HuH-7 (cell line): ENCODE measurements at regions not wholly inside any gene's neighbourhood (a gene's known extent, or its start where the extent isn't known, plus 50 kb on each side); places are given as distances from the start of the nearest gene placed in this dataset.

Experiments
- DNase-seq: peaks from one replicate; pipeline ENCODE4 v3.0.0; 2011; ENCODE audit warnings: low spot score

DNA sequence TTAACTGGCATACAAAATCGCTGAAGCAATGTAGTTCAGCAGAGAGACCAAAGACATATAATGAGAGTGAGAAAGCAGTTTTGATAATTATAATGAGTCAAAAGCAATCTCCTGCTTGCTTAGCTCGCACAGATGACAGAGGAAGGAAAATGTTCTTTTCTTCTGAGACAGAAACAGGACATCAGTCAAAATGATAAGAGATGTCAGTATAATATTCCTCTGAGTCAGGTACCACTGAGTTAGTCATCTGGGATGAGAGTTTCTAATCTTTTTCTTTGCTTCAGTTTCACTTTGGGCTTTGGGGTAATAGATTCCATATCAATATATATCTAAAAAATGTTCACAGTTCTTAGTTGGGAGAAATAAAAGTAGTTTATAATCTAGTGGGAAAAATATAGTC is 387.2 kb downstream of the PCDH7 start:
- no peak for DNase-seq

DNA sequence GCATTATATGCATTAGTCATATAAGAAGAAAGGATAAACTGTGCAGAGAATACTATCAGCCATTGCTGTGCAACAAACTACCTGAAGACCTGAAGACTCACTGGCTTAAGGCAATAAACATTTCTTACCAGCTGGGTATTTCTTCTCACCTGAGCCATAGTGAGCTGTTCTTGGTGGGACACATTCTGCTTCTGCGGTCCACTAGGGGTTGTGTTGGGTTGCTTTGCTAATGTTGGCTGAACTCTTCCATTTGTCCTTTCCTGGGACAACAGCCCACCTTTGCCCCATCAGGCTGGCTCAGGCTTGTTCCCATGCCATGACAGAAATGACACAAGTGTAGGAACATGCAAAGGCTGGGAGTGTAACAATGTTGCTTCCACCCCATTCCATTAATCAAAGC is 388.6 kb downstream of the PCDH7 start:
- DNase-seq = no peak

DNA sequence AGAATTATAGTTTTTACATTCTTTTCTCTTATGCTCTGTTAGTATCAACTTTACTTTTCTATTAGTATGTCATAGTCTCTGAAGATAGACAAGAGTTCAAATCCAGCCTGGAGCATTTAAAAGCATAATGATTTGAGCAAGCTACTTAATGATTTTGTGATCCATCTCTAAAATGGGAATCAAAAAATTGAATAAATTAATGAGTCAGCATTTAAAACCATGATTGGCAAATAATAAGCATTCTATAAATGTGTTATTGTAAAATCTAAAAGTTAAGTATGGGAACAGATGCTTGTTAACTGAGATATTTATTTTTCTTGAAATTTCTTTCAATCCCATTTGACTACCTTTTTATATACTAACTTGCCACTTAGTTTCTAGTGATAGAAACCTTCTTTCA is 391.6 kb downstream of the PCDH7 start:
- DNase-seq = no peak

DNA sequence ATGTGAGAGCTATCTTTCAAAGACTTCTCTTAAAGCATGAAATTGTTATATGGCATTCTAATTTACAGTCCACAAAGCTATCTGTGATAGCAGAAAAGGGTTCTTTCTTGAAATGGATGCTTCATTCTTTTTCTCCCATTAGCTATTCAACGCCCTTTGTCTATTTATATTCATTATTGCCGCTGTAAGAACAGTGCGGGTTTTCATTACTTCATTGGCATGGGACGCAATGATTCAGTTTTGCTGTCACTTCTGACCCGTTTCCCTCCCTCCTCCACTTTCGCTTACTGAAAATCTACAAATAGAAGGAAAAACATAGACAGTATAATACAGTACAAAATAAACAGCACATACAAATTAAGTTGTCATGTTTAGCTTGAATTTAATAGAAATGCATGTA is 394.6 kb downstream of the PCDH7 start:
- DNase-seq = no peak

DNA sequence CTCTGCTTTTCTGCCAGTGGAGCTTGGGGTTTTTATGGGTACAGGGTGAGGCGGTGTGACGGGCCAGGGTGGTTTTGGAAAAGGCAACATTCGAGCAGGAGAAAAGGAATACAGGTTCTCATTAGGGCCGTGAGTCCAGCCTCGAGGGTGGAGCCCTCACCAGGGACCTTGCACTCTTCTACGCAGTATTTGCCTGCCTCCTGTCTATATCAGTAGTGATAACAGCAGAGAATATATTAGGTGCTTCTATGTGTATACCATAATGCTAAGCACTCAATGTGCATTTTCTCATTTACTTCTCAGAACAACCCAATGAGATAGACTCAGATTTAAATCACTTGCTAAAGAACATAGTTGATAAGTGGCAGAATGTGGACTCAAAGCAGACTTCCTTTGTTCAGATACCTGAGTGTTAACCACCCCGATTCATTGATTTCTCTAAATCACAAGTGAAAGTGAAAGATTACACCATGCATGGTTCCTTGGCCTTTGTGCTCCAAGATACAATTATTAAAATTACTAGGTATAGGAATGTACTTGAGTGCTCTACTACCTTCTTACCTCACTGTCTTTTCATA is 403.9 kb downstream of the PCDH7 start:
- DNase-seq = no peak

DNA sequence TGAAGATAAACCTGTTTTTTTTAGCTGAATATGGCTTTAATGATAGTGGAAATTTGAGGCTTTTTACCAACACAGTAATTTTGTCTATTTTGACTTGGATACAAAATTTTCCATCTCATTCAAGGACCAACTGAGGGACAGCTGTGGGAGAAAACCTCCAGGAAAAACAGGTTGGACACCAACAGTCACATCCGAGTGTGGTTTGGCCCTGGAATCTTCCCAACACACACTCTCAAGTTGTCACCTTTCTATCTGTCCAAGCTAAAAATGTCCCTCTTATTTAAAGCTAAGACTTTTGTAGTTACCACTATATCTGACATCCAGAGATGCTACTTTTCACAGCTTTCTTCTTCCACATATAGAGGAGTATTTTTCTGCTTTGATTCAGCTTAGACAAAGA is 404.9 kb downstream of the PCDH7 start:
- DNase-seq = no peak

DNA sequence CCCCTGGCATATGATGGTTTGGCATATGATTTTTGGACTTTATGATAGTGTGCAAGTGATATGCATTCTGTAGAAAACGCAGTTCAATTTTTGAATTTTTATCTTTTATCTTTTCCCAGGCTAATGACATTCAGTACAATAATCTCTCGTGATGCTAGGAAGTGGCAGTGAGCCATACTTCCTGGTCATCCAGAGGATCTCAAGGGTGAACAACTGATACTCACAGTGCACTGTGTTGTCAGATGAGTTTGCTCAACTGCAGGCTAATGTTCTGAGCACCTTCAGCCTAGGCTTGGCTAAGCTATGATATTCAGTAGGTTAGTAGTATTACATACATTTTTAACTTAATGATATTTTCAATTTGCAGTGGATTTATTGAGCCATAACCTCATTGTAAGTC is 405.3 kb downstream of the PCDH7 start:
- DNase-seq = no peak

DNA sequence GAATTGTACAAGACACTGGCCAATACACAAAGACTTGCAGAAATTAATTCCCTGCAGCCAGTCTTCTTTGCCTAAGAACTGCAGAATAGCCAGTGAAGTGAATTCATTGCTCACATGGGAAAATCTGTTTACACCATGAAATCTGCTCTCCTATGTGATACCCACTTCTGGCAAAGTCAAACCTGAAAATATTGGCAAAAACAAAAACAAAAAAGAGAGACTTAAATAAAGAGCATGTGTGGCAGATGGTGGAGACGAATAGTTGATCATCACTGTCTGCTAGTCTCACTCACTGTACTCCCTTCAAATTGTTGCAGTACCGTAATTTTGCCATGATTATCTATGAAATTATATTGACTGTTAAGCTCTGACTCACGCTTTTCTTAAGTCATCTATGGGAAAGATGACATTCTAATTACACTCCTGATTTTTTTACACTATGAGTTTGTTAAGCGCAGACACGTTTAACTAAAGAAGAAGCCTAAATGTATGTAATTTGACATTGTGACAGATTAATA is 406.8 kb downstream of the PCDH7 start:
- DNase-seq = no peak

DNA sequence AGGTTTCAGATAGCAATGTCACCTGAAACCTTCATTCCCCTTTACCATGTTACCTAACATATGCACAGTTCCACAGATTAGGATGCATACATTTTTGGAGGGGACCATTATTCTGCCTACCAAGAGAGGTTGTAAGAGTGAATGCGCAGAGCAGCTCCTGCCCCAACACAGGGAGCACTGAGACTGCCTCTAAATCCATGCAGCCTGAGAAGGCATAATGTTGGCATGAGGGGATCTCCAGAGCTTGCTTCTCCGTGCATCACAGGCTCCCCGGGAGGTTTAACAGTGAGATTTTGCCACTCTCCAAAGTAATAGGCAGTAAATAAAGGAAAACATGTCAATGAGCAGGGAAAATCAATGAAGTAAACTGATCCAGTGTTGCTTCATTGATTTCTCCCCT is 410.8 kb downstream of the PCDH7 start:
- DNase-seq = no peak

DNA sequence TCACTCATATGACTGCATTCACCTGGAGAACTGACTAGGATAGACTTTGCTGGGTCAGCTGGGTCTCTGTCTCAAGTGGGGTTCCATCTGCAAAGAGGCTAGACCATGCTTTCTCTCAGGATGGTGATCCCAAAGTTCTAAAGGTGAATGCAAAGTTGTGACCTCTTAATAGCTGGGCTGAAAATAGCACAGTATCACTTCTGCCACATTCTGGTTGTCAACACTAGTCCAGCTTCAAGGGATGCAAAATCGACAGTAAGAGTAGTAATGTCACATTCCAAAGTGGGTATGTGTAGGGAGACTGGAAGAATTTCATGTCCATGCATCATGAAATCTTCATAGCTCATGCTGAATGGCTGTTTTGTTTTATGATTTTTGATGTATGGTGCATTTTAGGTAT is 414.6 kb downstream of the PCDH7 start:
- no peak for DNase-seq

DNA sequence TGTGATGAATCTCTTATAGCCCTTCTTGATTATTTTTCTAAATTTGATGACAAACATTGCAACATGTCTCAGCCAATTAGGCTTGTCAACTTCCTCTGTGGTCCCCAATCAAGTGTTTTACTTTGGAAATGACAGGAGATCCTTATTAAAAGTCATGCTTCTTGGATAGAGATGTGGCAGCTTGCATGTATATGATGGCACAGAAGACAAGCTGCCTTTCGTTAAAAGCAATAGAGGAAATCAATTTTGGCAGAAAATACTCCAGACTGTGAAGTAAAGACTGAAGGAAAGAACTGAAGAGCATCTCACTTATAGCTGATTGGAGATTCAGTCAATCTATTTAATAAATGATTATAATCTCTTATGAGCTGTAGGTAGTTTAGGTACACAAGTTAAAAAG is 419.6 kb downstream of the PCDH7 start:
- no peak for DNase-seq

DNA sequence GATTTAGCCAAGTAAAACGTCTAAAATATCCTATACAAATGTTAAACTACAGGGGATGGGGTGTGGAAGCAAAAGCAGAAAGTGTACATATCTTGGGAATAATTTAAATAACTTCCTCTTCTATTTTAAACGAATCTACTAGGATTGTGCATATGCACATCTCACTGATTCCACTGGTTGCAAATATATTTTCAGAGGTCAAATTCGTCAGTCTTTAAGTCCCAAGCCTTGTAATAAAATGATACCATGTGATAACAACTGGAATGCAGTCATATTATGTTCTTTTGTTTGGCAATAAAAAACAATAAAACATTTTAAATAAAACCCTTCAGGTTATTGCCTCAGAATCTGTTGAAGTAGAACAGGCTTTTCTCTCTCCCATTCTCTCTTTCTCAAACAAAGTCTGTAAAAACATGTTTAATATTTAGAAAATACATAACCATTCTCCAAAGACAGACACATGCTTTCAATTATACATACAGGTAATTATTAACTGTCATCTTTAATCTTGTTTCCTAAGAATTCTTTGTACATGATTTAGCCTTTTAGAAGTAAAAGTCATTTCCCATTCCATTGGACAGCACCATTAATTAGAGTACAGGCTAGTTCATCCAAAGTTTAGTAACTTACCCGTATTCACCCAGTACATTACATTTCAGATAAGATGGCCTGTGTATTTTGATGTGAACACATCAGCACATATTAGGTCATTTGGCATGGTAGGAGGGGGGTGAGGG is 421.1 kb downstream of the PCDH7 start:
- no peak for DNase-seq

DNA sequence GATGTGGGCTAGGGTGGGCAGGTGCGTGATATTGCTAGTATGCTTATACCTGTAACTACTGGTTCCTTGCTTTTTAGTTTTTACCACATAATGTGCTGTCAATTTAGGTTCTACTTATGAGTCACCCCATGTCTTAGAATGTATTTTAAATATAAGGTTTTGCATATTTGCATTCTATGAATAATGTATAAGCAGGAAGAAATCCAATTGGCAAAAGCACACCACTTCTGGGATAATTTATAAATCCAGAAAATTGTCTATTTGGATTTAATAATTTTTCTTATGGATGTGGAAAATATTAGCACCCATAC is 421.6 kb downstream of the PCDH7 start:
- no peak for DNase-seq

DNA sequence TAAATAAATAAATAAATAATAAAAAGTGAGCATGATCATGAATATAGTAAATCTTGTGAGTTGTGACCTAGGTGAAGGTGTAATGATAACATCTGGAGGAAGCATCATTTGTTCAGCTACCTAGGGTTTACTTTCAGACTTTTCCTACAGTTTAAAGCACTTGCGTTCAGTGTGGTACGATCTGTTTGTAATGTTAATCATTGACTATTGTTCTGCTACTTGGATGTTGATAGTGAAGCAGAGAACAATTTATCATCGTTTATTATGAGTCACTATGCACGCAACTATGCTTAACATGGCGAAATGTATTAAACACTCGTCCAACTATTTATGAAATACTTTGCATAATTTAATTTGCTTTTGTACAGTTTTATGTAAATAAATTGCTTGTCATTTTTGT is 426.2 kb downstream of the PCDH7 start:
- no peak for DNase-seq

DNA sequence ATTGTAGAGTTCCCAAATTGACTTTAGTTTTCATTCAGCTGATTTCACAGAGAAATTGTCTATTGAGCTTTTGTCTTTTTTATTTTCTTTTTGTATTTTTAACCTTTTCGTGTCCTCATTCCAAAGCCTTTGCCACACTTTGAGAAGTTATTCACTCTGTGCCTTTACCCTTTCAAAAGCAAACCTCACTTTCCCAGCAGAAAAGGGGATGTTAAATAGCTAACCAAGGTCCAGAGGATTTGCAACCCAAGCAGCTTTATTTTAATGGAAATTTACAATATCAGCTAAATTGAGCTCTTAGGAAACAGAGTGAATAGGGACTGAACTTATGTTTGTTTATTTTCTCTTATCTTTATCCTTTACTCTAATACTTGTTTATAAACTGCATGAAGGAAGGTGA is 428.8 kb downstream of the PCDH7 start:
- DNase-seq = no peak

DNA sequence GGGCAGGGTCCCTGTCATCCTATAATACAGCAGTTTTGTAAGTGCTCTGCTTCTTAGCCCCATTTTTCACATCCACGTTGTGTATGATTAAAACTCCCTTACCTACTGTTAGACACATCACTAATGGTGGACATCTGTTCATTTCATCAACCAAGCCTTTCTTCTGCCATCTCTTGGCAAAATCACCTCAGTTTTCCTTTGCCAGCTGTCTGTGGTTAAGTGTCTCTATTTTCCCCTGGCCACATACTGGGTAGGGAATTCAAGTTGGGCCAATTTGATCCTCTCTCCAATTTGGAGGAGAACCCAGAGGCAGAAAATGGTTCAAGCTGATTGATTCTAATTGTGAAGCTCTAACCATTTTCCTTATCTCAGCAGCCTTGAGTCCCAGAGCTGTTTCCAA is 436.1 kb downstream of the PCDH7 start:
- DNase-seq = no peak

DNA sequence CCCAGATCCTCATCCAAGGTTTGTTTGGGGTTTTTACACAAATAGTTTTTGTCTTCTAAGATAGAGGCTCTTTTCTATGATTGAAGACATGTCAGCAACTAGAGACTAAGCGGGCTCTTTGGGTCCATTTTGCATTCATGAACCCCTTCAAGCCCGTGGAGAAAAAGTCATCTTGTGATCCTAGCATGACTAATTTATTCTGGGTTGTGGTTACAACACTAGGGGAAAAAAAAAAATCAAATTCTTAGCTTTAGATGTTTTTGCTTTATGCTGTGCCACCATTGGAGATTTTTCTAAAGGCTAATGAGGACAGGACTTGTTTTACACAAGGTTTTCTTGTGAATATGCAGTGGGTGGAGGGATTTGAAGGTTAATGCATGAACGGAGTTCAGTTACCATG is 440.0 kb downstream of the PCDH7 start:
- DNase-seq = no peak

DNA sequence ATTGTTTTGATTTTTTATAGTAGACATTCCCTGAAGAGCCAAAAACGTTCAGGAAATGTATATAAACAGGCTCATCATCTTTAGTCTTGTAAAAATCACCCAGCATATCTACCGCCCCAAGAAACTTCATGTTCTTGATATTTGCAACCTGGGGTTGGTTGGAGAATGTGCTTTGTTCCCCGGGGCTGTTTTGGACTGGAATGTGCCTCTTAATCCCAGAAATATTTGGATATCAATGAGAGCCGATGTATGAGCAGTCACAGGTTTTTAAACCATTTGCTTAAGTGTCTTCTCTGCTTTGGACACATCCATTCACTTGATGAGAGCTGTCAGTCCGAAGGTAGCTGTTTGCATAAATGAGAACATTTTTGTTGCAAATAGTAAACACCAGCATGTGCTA is 449.7 kb downstream of the PCDH7 start:
- no peak for DNase-seq

DNA sequence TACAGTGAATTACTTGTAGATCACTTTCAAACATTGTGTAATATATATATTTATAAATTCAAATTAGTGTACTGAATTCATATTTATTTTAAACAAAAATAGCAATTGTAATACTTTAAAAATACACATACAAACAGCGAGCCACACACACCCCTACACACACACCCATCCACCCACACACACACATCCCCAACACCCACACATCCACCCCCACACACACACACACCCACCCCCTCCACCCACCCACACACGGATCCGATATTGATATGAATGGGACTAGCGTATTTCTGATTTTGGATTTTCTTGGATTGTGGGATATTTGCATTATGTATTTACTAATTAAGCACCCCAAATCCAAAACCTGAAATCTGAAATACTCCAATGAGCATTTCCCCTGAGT is 451.2 kb downstream of the PCDH7 start:
- DNase-seq = no peak

DNA sequence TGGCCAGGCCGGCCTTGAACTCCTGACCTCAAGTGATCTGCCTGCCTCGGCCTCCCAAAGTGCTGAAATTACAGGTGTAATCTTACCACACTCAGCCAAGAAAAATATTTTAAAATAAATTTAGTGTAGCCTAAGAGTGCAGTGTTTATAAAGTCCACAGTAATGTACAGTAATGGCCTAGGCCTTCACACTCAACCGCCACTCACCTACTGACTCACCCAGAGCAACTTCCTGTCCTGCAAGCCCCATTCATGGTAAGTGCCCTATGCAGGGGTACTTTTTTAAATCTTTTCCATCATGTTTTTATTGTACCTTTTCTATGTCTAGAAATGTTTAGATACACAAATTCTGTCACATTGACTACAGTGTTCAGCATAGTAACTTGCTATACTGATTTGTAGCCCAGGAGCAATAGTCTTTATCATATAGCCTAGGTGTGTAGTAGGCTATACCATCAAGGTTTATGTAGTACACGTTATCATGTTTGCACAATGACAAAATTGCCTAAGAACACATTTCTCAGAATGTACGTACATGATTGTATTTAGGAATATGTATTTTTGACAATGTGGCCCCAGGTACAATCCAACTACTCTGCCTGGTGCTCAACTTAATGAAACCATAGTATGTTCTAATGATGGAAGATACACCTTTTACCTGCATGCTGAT is 455.2 kb downstream of the PCDH7 start:
- DNase-seq = no peak

DNA sequence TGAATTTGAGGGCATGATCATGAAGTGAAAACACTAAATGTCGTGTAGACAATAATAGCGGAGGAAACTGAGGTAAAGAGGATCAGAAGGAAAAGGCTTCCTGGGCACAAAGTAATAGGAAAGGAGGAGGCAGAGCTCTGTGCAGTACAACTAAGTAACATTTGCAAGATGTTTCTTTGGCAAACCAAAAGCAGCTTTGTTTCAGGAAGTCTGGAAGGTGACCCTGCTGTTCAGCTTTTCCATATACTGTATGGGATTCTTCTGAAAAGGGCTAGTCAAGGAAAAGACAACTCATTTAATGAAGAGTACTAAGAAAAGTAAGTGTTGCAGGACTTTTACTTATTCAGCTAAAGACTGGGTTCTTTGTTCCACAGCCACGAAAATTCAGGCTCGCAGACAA is 463.1 kb downstream of the PCDH7 start:
- no peak for DNase-seq

DNA sequence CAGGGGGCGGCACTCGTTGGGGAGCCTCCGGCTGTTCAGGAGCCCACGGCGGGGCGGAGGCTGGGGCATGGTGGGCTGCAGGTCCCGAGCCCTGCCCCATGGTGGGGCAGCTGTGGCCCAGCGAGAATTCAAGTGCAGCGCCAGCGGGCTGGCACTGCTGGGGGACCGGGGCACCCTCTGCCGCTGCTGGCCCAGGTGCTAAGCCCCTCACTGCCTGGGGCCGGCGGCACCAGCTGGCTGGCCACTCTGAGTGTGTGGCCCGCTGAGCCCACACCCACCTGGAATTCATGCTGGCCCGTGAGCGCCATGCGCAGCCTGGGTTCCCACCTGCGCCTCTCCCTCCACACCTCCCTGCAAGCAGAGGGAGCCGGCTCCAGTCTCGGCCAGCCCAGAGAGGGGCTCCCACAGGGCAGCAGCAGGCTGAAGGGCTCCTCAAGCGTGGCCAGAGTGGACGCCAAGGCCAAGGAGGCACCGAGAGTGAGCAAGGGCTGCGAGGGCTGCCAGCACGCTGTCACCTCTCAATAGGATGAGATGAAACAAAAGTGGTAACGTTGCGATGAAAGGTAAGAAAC is 464.9 kb downstream of the PCDH7 start:
- DNase-seq = no peak

DNA sequence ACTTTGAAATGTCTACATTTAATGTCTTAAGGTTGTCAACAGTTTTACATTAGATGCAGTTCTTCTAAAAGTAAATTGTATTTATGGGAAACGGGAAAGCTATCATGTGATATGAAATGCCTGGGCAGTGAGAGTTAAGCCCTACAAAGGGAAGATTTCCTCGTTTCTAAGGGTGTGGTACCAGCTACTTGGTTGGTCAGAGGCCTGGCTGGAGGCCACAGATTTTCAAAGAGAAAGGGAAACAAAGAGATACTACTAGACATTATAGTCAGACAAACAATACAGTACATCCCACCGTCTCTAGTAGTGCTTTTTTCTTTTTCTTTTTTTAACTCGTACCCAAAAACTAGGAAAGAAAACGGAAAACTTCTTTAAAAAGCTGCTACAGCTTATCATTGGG is 467.8 kb downstream of the PCDH7 start:
- no peak for DNase-seq
